Uterus (tissue), 3 donors: ENCODE measurements at regions not wholly inside any gene's neighbourhood (a gene's known extent, or its start where the extent isn't known, plus 50 kb on each side); places are given as distances from the start of the nearest gene placed in this dataset.

Experiments used
- DNase-seq, 2 donors: peaks; one replicate each; pipeline ENCODE4 v3.0.0-alpha.2; 2019 to 2020
- H3K27ac ChIP-seq, 2 donors: fragments of 200-600 bp; sonication (generic); 1 replicate in 1 of 2; 2 replicates in 1 of 2; pipeline ENCODE4 v1.5.1; 2016 to 2018
- H3K27me3 ChIP-seq, 2 donors: fragments of 200-600 bp; sonication (generic); one replicate each; pipeline ENCODE4 v1.5.1; 2018 to 2019; ENCODE audit warnings: control low read depth in 1 of 2
- H3K36me3 ChIP-seq, 2 donors: fragments of 200-600 bp; sonication (generic); one replicate each; pipeline ENCODE4 v1.5.1; 2019; ENCODE audit warnings: control low read depth in 1 of 2
- H3K4me1 ChIP-seq, 2 donors: fragments of 200-600 bp; sonication (generic); one replicate each; pipeline ENCODE4 v1.5.1; 2018 to 2019; ENCODE audit warnings: control low read depth in 1 of 2
- H3K4me3 ChIP-seq, 2 donors: fragments of 200-600 bp; sonication (generic); 1 replicate in 1 of 2; 2 replicates in 1 of 2; pipeline ENCODE4 v1.5.1; 2018 to 2019; ENCODE audit warnings: mild to moderate bottlenecking in 1 of 2
- H3K9me3 ChIP-seq, 2 donors: fragments of 200-600 bp; sonication (generic); one replicate each; pipeline ENCODE4 v1.5.1; 2019; ENCODE audit warnings: control low read depth in 1 of 2
- CTCF ChIP-seq, 4 experiments: fragments of 200-600 bp in 2 of 4; fragments of 450-650 bp in 2 of 4; sonication (generic) in 2 of 4; IDR thresholded peaks; one replicate each; pipeline ENCODE4 v1.5.1; 2016 to 2019; ENCODE audit warnings: antibody characterized with exemption in 4 of 4, mild to moderate bottlenecking in 2 of 4, moderate library complexity in 1 of 4
- POLR2A ChIP-seq, 2 donors: fragments of 450-650 bp; IDR thresholded peaks; one replicate each; pipeline ENCODE4 v1.6.1; 2016; ENCODE audit warnings: antibody characterized with exemption in 2 of 2, mild to moderate bottlenecking in 1 of 2, moderate library complexity in 1 of 2
- intact Hi-C: fragments of 100-400 bp; cut with DNase I; formaldehyde crosslinking; loops from one replicate; pipeline ENCODE4 v1.15.1; 2023; ENCODE audit warnings: low total_unique reads
- donor health status: DM: yes; HTN: yes; CAD: no.

GRCh38 chr16:80489173-80489572 lies 51.6 kb upstream of the DYNLRB2 start:
- Histone ChIP-seq H3K4me1 (no peaks in the 10 kb centered on the region), H3K27me3 (no peaks in the 10 kb centered on the region), H3K9me3 (no peaks in the 10 kb centered on the region), H3K4me3 (no peak overlapping the region), H3K27ac (no peak overlapping the region), H3K36me3 (no peaks in the 10 kb centered on the region)
- no peak for DNase-seq
- intact Hi-C loops: no loop called here
- TF ChIP-seq POLR2A (IDR thresholded peaks at IDR 0.05): no peak

GRCh38 chr16:80488167-80488566 lies 52.6 kb upstream of the DYNLRB2 start:
- intact Hi-C loops: no loop called here
- no peak overlapping the region for H3K27ac ChIP-seq
- DNase-seq: no peak
- no peaks in the 10 kb centered on the region for H3K36me3 ChIP-seq
- no peak overlapping the region for H3K4me3 ChIP-seq
- no peak for TF ChIP-seq POLR2A (IDR thresholded peaks at IDR 0.05)
- no peak for TF ChIP-seq CTCF (IDR thresholded peaks at IDR 0.05)
- no peaks in the 10 kb centered on the region for H3K27me3 ChIP-seq
- H3K9me3 ChIP-seq: no peaks in the 10 kb centered on the region
- H3K4me1 ChIP-seq: no peaks in the 10 kb centered on the region

- TF ChIP-seq POLR2A (IDR thresholded peaks at IDR 0.05): no peak
- TF ChIP-seq CTCF (IDR thresholded peaks at IDR 0.05): no peak
- H3K4me1 ChIP-seq: no peaks in the 10 kb centered on the region
- no peak for DNase-seq
- no peaks in the 10 kb centered on the region for H3K27me3 ChIP-seq
- no peaks in the 10 kb centered on the region for H3K36me3 ChIP-seq
- no peak overlapping the region for H3K4me3 ChIP-seq
- intact Hi-C loops: no loop called here
- no peak overlapping the region for H3K27ac ChIP-seq
- H3K9me3 ChIP-seq: no peaks in the 10 kb centered on the region
Measured at GRCh38 chr16:80480664-80481063, 60.1 kb upstream of the DYNLRB2 start.

- Histone ChIP-seq H3K27ac (no peak overlapping the region), H3K4me3 (no peak overlapping the region), H3K4me1 (no peaks in the 10 kb centered on the region), H3K36me3 (no peaks in the 10 kb centered on the region), H3K27me3 (no peaks in the 10 kb centered on the region), H3K9me3 (no peaks in the 10 kb centered on the region)
- intact Hi-C loops: no loop called here
- no peak for DNase-seq
- TF ChIP-seq POLR2A (IDR thresholded peaks at IDR 0.05) (no peak), CTCF (IDR thresholded peaks at IDR 0.05) (no peak)
Measured at GRCh38 chr16:80477838-80478237, 63.0 kb upstream of the DYNLRB2 start.

- no peaks in the 10 kb centered on the region for H3K9me3 ChIP-seq
- H3K4me1 ChIP-seq: no peaks in the 10 kb centered on the region
- no peaks in the 10 kb centered on the region for H3K27me3 ChIP-seq
- no peak for DNase-seq
- TF ChIP-seq POLR2A (IDR thresholded peaks at IDR 0.05): no peak
- TF ChIP-seq CTCF (IDR thresholded peaks at IDR 0.05): no peak
- intact Hi-C loops: no loop called here
- no peak overlapping the region for H3K27ac ChIP-seq
- no peaks in the 10 kb centered on the region for H3K36me3 ChIP-seq
- no peak overlapping the region for H3K4me3 ChIP-seq
Measured at GRCh38 chr16:80468029-80468428, 72.8 kb upstream of the DYNLRB2 start.
